ENCODE measurements at regions not wholly inside any gene's neighbourhood (a gene's known extent, or its start where the extent isn't known, plus 50 kb on each side); places are given as distances from the start of the nearest gene placed in this dataset.

DNA sequence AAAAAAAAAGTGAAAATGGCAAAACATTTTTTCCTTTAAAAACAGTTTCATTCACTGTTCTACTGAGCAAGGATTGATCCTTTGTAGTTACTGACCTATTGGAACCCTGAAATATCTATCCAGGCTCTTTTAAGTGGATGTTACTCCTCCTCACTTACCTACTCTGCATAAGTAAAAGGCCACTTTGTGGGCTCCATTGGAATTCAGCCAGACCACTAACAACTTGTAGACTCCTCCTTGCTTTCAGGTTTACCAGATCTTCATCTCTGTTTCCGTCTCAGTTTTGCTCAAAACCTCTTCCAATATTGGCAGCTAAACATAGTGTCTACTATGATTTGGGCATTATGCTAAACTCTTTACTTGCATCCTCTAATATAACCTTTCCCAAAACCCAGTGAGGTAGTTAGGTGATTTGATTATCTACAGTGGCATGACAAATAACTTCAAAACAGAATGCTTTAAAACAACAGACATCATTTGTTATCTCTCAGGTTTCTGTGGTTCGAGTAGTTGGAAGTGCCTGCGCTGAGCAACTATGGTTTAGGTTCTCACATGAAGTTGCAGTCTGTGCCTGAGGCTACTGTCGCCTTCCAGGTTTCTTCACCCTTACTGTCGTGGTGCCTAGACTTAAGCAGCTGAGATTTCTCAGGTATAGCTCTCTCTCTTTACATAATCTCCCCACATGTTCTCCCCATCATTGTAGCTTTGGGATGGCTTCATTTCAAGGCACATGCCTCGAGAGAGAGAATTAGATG lies 698.2 kb downstream of the REEP3 start:
- POLR2A ChIA-PET = no interaction called here
- H3K9me3 ChIP-seq (ENCODE audit: low read length) = peaks cover 18% of the 10 kb centered on the region
- WGBS (ENCODE audit: low lambda C conversion rate) = 11% methylated on average over 6 of the region's 6 CpGs
- CTCF ChIA-PET (ENCODE audit: low intra/inter-chr PET ratio, low total read pairs) = no interaction called here
- H4K20me1 ChIP-seq (ENCODE audit: insufficient read depth, low read length) = no peaks in the 10 kb centered on the region
- H3K79me2 ChIP-seq (ENCODE audit: insufficient read depth, low read length) = no peaks in the 10 kb centered on the region
- TF ChIP-seq ZNF317 (CRISPR knock-in tag; IDR thresholded peaks at IDR 0.05) = no peak
- TF ChIP-seq SRF (IDR thresholded peaks at IDR 0.05; ENCODE audit: low read depth, low read length) = no peak
- TF ChIP-seq HDAC1 (CRISPR knock-in tag; IDR thresholded peaks at IDR 0.05) = no peak
- DNase-seq (ENCODE audit: low spot score) (no peak), FAIRE-seq (no peak), ATAC-seq (no peak)
- H3K4me1 ChIP-seq (ENCODE audit: insufficient read depth, low read length) = no peaks in the 10 kb centered on the region
- H2AFZ ChIP-seq (ENCODE audit: low read length) = no peak overlapping the region
- H3K27me3 ChIP-seq (ENCODE audit: control insufficient read depth in 1 of 2, insufficient read depth in 2 of 2, low read length in 2 of 2) = no peaks in the 10 kb centered on the region
- in situ Hi-C loops (cut with HindIII; ENCODE audit: extremely low pct_ligation_motif_present, low pct_unique_long_range_greater_than_20kb) (no loop called here), intact Hi-C loops (cut with micrococcal nuclease; ENCODE audit: unreplicated experiment) (no loop called here)
- BruUV-seq (replicated peaks) = no TSS peak
- H3K27ac ChIP-seq (ENCODE audit: extremely low read length, insufficient read depth, low read length) = no peak overlapping the region
- no peak overlapping the region for H3K4me3 ChIP-seq (replicated peaks in 1 of 3; ENCODE audit: insufficient read depth in 1 of 3, low read depth in 2 of 3, low read length in 3 of 3)
- no peaks in the 10 kb centered on the region for H3K36me3 ChIP-seq (replicated peaks in 1 of 2; ENCODE audit: control insufficient read depth in 1 of 2, insufficient read depth in 2 of 2, low read length in 2 of 2)
- H3K9ac ChIP-seq (ENCODE audit: insufficient read depth, low read depth, low read length) = no peak overlapping the region
- no peak overlapping the region for H3K4me2 ChIP-seq (ENCODE audit: low read depth, low read length)

DNA sequence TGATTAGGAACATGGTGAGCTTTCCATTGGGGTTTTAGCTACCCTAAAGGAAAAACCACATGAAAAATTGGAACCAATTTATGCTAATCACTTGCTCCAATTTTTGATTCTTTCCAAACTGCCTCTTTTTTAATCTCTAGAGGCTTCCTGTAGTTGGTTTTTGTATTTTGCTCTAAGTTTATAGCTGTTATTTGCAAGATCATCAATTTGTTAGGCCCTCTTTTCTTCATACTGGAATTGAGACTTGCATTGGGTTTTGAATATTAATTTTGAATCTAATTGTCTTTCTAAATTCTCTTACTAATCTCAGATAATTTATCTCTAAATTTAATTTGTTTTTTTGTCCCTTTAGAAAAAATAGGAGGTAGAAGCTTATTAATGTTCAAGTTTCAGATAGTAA lies 713.3 kb downstream of the REEP3 start:
- Histone ChIP-seq H3K4me3 (replicated peaks in 1 of 3; ENCODE audit: insufficient read depth in 1 of 3, low read depth in 2 of 3, low read length in 3 of 3) (no peak overlapping the region), H3K79me2 (ENCODE audit: insufficient read depth, low read length) (no peaks in the 10 kb centered on the region), H3K27me3 (ENCODE audit: control insufficient read depth in 1 of 2, insufficient read depth in 2 of 2, low read length in 2 of 2) (no peaks in the 10 kb centered on the region), H2AFZ (ENCODE audit: low read length) (no peak overlapping the region), H3K27ac (ENCODE audit: extremely low read length, insufficient read depth, low read length) (no peak overlapping the region), H3K4me2 (ENCODE audit: low read depth, low read length) (no peak overlapping the region), H3K4me1 (ENCODE audit: insufficient read depth, low read length) (no peaks in the 10 kb centered on the region), H4K20me1 (ENCODE audit: insufficient read depth, low read length) (no peaks in the 10 kb centered on the region), H3K9ac (ENCODE audit: insufficient read depth, low read depth, low read length) (no peak overlapping the region), H3K9me3 (ENCODE audit: low read length) (no peaks in the 10 kb centered on the region; the same call in 1 of the 2 replicates), H3K36me3 (replicated peaks in 1 of 2; ENCODE audit: control insufficient read depth in 1 of 2, insufficient read depth in 2 of 2, low read length in 2 of 2) (no peaks in the 10 kb centered on the region)
- ATAC-seq (no peak), FAIRE-seq (no peak), DNase-seq (ENCODE audit: low spot score) (no peak)
- ChIA-PET CTCF (ENCODE audit: low intra/inter-chr PET ratio, low total read pairs) (no interaction called here), POLR2A (no interaction called here)
- BruUV-seq (replicated peaks) = no TSS peak
- in situ Hi-C loops (cut with HindIII; ENCODE audit: extremely low pct_ligation_motif_present, low pct_unique_long_range_greater_than_20kb) (no loop called here), intact Hi-C loops (cut with micrococcal nuclease; ENCODE audit: unreplicated experiment) (no loop called here)
- TF ChIP-seq TRAFD1 (CRISPR knock-in tag; IDR thresholded peaks at IDR 0.05; ENCODE audit: borderline replicate concordance) (no peak), MEIS2 (CRISPR knock-in tag; IDR thresholded peaks at IDR 0.05) (no peak), KDM1A (CRISPR knock-in tag; IDR thresholded peaks at IDR 0.05) (no peak), IKZF5 (CRISPR knock-in tag; IDR thresholded peaks at IDR 0.05) (no peak), HCFC1 (IDR thresholded peaks at IDR 0.05; ENCODE audit: low read depth, low read length) (no peak), CHD2 (IDR thresholded peaks at IDR 0.05; ENCODE audit: low read depth, low read length) (no peak), JARID2 (CRISPR knock-in tag; IDR thresholded peaks at IDR 0.05; ENCODE audit: insufficient replicate concordance) (no peak), ZNF747 (CRISPR knock-in tag; IDR thresholded peaks at IDR 0.05; ENCODE audit: borderline replicate concordance) (no peak), NFKBIZ (CRISPR knock-in tag; IDR thresholded peaks at IDR 0.05) (no peak), AFF4 (CRISPR knock-in tag; IDR thresholded peaks at IDR 0.05) (no peak)

Measured in HepG2 (cell line).